HG03575 (cell line): ENCODE measurements at regions not wholly inside any gene's neighbourhood (a gene's known extent, or its start where the extent isn't known, plus 50 kb on each side); places are given as distances from the start of the nearest gene placed in this dataset.
"Not testable (repeated sequence)": the region's sequence is repeated elsewhere in the genome, so short reads cannot be mapped to it uniquely, and the experiment has no call there.

ENCODE experiments used
- ATAC-seq: cut with Tn5 transposase; IDR thresholded peaks from one replicate; pipeline ENCODE4 v1.9.1; 2021; ENCODE audit not compliant: unreplicated experiment, insufficient number of reproducible peaks, low FRiP score; ENCODE audit errors: extremely low read depth

DNA sequence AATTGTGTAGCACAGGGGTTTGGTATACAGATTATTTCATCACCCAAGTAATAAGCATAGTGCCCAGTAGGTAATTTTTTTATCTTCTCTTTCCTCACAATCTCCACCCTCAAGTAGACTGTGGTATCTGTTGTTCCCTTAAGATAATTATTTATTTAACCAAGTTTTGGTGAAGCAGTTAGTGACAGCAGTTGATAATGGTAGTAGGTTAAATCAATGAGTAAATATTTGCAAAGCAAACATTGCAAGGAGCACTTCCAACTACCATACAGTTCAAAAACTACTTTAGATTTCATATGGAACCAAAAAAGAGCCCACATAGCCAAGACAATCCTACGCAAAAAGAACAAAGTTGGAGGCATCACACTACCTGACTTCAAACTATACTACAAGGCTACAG is 291.8 kb downstream of the KCTD12 start:
- no peak for ATAC-seq

DNA sequence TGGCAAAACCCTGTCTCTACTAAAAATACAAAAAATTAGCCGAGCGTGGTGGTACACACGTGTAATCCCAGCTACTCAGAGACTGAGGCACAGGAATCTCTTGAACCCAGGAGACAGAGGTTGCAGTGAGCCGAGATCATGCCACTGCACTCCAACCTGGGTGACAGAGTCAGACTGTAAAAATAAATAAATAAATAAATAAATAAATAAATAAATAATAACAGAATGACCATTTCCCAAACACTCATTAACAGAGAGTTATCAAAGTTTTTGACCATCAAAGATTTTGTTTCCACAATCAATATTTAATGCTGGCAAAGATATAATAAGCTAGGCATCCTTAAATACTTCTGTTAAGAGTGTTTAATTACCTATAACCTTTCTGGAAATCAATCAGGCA is 299.4 kb downstream of the KCTD12 start:
- ATAC-seq, result no peak

DNA sequence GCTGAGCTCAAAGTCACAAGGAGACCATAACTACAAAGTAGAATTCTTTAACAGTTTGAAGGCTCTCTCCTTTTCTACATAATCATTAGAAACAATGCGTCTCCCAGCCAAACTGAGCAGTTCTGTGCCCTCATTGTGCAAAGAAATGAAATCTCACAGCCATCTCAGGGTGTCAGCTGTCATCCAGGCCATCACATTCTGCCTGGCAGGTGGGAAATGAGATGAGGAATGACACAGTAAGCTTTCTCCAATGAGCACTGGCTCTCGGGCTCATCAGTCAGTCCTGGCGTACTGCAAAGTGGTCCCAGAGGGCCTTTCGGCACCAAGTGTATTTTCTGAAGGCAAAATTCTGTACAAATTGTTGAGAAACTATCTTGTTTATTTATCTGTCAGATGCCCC is 306.5 kb downstream of the KCTD12 start:
- ATAC-seq, result no peak

DNA sequence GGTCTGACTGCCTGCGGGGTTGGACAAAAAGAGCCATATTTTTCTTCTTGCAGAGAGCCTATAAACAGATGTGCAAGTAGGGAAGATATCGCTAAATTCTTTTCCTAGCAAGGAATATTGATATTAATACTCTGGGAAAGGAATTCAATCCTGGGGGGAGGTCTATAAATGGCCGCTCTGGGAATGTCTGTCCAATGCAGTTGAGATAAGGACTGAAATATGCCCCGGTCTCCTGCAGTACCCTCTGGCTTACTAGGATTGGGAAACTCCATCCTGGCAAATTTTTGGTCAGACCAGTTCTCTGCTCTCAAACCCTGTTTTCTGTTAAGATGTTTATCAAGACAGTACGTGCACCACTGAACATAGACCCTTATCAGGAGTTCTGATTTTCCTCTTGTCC is 310.6 kb downstream of the KCTD12 start:
- not testable (repeated sequence) for ATAC-seq

DNA sequence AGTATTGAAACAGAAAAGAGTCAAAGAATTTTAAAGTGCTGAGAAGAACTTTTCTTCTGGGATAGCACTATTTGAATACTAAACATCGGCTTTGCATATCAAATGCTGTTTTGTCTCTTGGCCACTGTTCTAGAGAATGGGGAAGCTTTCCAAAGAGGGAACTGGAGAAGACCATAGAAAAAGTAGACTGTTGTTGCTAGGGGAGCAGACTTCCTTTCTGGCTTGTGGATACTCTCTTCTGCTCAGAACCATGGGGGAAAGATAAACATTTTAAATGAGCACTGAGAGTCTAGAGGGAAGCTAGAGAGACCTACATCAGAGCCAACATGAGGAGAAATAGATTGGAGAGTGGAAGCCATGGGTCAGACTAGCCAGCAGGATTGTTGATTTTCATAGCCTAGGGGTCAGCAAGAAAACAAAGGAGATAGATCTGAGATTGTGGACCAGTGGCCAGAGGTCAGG is 315.7 kb downstream of the KCTD12 start:
- no peak for ATAC-seq

DNA sequence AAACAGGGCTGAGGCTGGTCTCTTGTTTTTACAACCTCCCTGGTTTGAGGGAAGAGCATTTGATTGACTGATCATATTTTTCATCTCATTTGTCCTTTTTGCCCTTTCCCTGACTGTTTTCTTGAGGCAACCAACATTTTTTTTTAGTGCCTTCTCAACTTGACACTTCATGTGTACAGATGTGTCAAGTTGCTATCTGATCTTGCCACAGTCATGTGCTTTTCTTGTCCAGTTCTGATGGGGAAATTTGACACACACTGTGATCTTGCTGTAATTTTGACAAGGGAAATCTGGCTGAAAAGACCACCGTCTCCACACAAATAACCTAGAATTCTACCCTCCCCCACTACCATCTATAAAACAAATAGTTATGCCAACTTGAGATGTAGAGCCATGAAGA is 329.6 kb downstream of the KCTD12 start:
- no peak for ATAC-seq

DNA sequence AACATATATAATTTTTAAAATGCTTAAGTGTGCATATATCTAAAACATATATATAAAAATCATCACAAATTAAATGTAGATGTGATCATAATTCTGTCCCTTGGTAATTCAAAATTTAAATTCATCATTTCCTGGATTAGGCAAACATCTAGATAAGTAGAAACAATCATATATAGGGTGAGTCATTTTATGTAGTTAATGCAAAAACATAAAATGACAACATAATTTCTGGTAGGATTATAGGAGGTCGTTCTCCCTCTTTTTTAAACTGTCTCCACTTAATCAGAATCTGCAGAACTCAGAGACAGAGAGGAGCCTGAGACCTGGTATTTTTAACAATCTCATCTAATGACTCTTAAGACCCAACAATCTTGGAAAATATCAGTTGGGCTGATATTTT is 333.4 kb downstream of the KCTD12 start:
- ATAC-seq, result no peak

DNA sequence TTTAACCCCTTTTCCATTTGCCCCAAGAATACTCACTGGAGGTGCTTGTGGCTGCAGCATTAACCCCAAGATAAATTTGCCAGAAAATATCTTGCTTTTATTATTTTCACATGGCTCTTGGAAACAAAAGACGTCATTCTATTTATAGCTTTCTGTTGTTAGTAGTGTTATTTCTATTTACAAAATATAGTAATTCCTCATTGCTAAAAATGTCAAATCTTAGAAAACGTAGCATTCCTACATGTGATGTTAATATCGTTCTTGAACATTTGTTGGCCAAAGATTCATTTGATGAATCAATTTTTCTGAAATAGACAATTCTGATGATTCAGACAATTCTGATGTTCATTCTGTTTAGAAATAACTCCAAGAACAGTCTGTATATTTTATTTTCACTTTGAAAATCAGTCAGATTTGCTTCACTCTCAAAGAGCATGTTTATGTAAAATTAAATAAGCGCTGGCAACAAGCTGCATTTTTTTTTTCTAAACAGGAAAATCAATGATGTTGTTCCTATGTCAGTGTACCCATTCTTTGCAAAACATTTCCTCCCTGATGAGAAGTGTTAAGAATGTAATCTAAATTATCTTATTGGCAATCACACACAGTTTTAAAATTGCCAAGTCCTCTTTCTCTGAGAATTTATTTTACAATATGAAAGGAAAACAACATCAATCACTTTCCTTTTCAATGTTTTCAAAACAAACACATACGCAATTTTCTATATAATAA is 334.0 kb downstream of the KCTD12 start:
- ATAC-seq, result no peak

DNA sequence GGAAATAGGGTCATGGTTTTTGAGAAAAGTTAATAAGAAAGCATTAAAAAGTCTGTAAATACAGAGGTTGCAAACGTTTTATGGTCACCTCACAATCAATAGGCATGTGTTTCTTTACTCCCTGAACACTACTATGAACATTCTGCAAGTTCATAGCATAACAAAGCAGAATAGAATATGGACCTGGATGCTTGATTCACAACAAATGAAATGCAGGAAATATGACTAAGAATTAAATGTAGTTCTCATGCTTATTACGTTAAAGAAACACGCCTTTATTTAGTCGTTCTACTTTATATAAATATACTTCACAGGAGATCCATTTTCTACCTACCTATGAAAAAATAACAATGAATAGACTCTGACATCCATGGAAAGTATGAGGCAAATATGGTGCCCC is 344.0 kb downstream of the KCTD12 start:
- ATAC-seq, result no peak

DNA sequence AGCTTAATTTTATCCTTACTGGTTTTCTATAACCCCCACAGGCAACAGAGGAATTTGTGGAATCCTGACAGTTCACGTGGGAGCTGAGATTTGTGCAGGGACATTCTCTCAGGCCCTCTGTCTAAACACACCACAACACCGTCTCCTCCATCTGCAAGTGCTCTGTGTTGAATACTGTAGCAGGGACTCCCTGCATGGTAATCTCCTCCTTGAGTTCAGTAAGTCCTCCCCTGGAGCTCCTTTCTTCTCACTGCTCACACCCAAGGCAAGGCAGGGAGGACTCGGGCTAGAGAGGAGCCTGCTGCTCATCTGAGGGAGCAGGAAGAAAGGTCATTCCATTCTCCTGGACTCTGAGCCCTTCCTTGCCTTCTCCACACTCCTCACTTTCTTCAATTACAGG is 348.2 kb downstream of the KCTD12 start:
- ATAC-seq, result no peak

DNA sequence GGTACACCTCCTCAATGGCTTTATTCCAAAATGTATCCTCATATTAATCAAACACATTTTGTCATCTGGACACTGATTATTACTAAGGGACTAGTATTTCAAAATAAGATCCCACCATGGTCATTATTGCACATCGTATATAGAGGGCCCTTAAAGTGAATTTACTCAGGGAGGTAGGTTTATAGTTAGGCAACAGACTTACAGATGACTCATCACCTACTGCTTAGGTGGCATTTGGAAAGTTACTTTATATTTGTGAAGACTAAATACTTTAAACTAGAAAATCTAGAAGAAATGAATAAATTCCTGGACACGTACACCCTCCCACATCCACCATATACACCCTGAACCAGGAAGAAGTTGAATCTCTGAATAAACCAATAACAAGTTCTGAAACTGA is 353.0 kb downstream of the KCTD12 start:
- ATAC-seq, result no peak

DNA sequence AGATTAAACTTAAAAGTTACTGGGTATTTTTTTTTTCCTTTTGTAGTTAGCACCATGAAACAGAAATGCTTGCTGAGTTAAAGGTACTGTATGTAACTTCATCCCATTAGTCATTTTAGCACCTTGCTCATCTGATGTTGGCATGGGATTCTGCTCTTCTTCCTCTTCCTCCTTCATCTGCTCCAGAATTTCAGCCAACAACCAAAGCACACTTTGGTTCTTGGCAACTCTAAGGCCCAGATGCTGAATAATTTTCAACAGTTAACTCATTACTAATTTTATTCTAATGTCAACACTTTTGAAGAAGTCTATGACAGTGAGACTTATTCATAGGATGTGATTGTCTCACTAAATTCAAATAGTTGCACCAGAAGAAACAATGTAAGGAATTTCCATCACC is 359.2 kb downstream of the KCTD12 start:
- no peak for ATAC-seq

DNA sequence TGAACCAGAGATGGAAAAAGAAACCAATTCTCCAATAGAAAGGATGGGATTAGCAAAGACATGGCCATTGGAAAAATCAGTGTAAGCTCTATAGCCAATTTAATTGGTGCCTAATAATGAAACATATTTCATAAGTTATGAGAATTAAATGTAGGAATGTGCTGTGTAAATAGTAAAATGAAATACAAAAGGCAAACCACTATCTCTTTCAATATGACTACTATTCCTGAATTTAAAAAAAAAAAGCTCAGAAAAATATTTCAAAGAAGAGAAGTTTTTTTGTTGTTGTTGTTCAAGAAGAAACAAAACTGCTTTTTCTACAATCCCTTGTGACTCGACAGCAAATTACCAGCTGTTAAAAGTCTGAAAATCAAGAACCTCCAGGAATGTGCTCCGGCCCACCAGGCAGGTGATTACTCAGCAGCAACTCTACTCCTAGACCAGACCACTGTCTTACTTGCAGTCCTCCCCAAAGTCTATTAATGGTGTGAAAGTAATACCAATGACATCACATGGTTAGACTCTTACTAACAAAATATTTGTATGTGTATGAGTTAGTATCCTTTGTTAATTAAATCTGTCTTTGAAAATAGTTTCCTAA is 362.4 kb downstream of the KCTD12 start:
- ATAC-seq, result no peak

DNA sequence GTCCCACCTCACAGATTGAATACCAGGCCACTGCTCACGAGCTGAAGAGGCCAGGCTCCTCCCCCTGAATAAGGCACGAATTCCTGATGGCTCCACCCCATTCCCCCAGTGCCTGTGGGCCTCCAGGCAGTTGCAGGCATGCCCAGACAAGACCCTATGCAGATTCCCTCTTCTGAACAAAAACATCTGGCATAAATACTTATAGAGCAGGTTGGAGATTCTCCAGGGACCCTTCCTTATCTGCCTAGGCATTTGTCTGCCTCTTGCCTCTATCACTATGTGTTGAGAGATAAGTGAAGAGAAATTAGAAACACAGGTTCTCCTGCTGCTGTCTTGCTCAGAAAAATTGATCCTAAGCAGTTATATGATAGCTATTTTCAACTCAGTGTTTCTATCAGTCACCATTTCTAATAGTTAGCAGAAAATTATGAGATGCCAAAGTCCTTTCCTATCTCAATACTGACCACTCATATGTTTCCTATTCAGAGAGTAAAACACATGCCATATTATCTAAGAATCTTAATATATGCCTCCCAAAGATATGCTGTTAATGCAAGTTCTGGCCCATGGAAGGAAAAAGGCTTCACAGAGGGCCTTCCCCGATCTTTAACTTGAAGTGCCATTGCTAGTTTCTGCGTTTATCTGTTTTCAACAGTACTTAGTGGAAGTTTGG is 364.0 kb downstream of the KCTD12 start:
- ATAC-seq, result no peak

DNA sequence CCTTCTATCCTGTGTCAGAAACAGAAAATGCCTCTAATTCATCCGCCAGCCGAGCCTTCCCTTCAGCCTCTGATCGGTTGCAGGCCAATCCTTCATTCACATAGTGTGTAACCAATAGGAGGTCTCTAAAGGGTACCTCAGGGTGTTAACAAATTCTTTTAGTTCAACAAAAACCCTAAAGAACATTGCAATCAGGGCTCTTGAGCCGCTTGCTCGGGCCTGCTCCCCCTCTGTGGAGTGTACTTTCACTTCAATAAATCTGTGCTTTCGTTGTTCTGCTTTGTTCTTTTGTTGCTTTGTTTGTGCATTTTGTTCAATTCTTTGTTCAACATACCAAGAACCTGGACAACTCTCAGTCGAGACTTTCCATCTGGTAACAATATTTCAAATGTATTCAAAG is 366.5 kb downstream of the KCTD12 start:
- ATAC-seq, result no peak

DNA sequence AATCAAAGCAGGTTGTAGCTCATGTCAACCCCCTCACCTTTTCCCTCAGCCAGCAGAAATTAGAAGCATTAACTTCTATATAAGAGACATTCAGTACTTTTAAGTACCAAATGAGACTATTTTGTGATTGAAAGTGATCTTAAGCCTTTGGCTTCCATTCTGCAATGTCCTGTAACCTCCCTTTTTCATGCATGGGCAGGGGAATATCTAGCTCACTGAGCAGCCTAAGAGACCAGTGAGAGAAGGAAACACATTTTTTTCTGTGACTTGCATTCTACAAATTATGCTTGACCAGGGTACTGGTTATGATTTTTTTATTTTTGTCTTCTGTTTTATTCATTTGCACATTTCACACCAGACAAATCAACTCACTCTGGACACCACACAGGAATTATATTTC is 369.6 kb downstream of the KCTD12 start:
- no peak for ATAC-seq

DNA sequence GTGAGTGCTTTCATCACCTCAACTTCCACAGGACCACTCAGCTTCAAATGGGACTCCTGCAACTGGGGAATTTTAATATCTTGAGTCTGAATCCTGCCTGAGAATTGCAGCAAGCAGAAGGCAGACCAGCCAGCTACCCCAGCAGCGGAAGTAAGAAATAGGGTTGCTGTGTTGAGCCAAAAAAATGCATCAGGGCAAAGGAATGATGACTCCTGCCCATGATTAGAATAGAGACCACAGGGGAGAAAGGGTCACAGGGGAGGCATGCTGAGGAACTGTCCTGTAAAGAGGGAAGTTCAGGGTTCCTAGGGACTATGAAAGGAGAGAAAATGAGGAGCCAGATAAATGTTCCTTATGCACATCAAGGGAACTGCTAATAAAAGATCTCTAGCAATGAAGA is 370.2 kb downstream of the KCTD12 start:
- ATAC-seq, result no peak

DNA sequence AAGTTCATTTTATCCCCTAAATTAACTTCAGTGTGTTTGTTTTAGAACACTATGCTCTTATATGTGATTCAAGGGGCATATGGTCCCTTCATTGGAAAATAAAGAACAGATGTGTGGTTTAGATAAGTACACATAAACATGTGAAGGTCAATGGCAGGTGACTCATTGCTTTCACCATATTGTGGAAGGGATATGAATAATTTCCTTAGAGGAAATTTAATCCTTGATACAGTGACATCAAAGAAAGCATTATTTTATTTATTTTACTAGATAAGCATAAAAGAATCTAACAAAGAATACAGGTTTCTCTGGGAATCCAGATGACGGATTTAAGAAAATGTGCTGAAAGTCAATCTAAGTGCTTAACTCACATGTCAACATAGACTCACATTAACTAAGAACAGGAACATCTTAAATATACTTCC is 373.5 kb downstream of the KCTD12 start:
- no peak for ATAC-seq

DNA sequence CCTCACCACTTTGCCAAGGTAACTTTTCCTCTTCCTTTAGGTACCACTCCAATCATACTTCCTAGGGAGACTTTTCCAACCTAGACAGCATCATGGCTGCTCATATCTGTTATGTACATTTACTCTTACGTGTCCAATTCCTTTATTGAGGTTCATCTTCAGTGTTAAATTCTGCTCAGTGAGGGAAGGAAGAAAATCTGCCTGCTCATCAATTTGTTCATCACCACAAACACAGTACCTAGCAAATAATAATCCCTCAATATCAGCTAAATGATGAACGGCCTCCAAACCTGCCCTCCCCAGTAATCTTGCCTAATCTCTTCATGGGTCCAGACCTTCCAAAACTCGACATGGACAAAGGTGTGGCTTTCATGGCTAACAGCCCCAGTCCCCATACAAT is 380.8 kb downstream of the KCTD12 start:
- ATAC-seq, result no peak

DNA sequence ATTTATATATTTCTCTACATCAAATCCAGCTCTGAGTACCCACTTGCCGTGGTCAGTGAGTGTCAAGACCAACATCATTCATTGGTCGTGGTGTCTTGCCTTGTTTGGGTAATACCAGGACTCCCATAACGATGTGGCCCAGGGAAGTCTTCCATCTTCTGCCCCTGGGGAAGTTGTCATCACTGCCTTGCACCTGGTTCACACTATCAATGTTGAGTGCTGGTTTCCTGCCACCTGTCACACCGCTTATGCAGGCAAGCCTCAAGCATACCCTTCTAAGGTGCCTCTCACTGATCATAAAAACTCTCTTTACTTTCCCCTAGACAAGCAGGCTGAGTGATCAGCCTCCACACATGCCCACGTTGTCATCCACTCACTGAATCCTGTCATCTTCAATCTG is 382.4 kb downstream of the KCTD12 start:
- ATAC-seq, result no peak
